ENCODE measurements at regions not wholly inside any gene's neighbourhood (a gene's known extent, or its start where the extent isn't known, plus 50 kb on each side); places are given as distances from the start of the nearest gene placed in this dataset.

GRCh38 chr21:35370671-35371070 is 321.6 kb upstream of the RUNX1 start:
- TF ChIP-seq CTCF (conservative IDR thresholded peaks at IDR 0.05; ENCODE audit: low read length) (no peak), EZH2phosphoT487 (IDR thresholded peaks at IDR 0.05; ENCODE audit: borderline replicate concordance, low read depth, low read length) (no peak)

All from OCI-LY7 (cell line).